ENCODE measurements at regions not wholly inside any gene's neighbourhood (a gene's known extent, or its start where the extent isn't known, plus 50 kb on each side); places are given as distances from the start of the nearest gene placed in this dataset.

DNA sequence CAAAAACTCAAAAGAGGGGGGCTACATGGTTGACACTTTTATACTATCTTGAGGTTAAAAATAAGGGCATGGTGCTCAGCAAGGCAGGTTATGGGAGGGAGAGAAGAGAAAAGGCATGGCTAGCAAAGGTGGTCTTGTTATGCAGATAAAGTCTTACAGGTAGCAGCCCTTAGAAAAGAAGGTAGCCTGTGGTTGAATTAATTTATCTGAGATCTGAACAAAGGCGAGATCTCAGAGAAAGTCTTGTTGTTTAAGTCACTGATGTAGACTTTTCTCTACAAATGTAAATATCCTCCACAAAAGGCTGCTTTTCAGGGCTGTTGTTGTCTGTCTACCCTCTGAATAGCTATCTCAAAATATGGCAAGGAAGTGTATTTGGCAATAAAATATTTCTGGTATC, 1250.4 kb downstream of the PCDH18 start:
- intact Hi-C loops (cut with micrococcal nuclease) (no loop called here), dilution Hi-C loops (cut with HindIII; ENCODE audit: low sequenced_read_pairs, unreplicated experiment) (no loop called here), in situ Hi-C loops (cut with MboI; ENCODE audit: low sequenced_read_pairs) (no loop called here)
- no peaks in the 10 kb centered on the region for H3K9me3 ChIP-seq (ENCODE audit: control insufficient read depth, insufficient read depth, low read length)
- no peak for TF ChIP-seq POLR2A (IDR thresholded peaks at IDR 0.05; ENCODE audit: low read depth, low read length)
- no peak for TF ChIP-seq RFX5 (IDR thresholded peaks at IDR 0.05; ENCODE audit: low read depth, low read length)
- no peak for TF ChIP-seq CTCF (conservative IDR thresholded peaks at IDR 0.05; ENCODE audit: low read depth, low read length)
- TF ChIP-seq SMC3 (IDR thresholded peaks at IDR 0.05; ENCODE audit: low read depth, low read length): no peak
- no peak for TF ChIP-seq MAZ (IDR thresholded peaks at IDR 0.05; ENCODE audit: borderline replicate concordance, low read depth, low read length)
- no peak for TF ChIP-seq BHLHE40 (IDR thresholded peaks at IDR 0.05; ENCODE audit: low read depth, low read length)
- TF ChIP-seq CEBPB (IDR thresholded peaks at IDR 0.05; ENCODE audit: low read depth, low read length): no peak
- no peak for TF ChIP-seq FOS (IDR thresholded peaks at IDR 0.05; ENCODE audit: low read depth, low read length)
- no peak for TF ChIP-seq ELK1 (IDR thresholded peaks at IDR 0.05; ENCODE audit: borderline replicate concordance, low read depth, low read length)
- TF ChIP-seq NFE2L2 (IDR thresholded peaks at IDR 0.05; ENCODE audit: low read depth, low read length): no peak
- no peak overlapping the region for H2BK15ac ChIP-seq (ENCODE audit: low read depth, low read length)
- POLR2A ChIA-PET (ENCODE audit: unreplicated experiment): no interaction called here
- H3K79me1 ChIP-seq (ENCODE audit: low read depth in 1 of 2, low read length in 2 of 2): no peaks in the 10 kb centered on the region
- H3K4me3 ChIP-seq (ENCODE audit: insufficient read depth, low read depth, low read length): no peak overlapping the region
- no peak overlapping the region for H3K9ac ChIP-seq (ENCODE audit: low read depth, low read length)
- no peak overlapping the region for H3K4ac ChIP-seq (ENCODE audit: low read depth, low read length)
- H3K18ac ChIP-seq (ENCODE audit: low read depth, low read length): no peak overlapping the region
- H3K23ac ChIP-seq (ENCODE audit: low read depth, low read length): no peak overlapping the region
- ATAC-seq (ENCODE audit: low read depth) (no peak), DNase-seq (no peak)
- no peak overlapping the region for H4K8ac ChIP-seq (ENCODE audit: low read depth in 2 of 2, low read length in 2 of 2)
- H2AK5ac ChIP-seq (ENCODE audit: low read depth, low read length): no peak overlapping the region
- H3K4me1 ChIP-seq (ENCODE audit: control insufficient read depth, insufficient read depth, low read length): no peaks in the 10 kb centered on the region
- no peak overlapping the region for H3K56ac ChIP-seq (ENCODE audit: extremely low read depth, insufficient read depth, low read length)
- no peak overlapping the region for H3K14ac ChIP-seq (replicated peaks; ENCODE audit: low read depth, low read length)
- no peak overlapping the region for H4K91ac ChIP-seq (ENCODE audit: insufficient read depth, low read depth, low read length)
- CTCF ChIA-PET: no interaction called here
- H3K27me3 ChIP-seq (ENCODE audit: control insufficient read depth, insufficient read depth, low read length): no peaks in the 10 kb centered on the region
- no peak overlapping the region for H2AK9ac ChIP-seq (replicated peaks; ENCODE audit: low read depth, low read length, poor library complexity)
- H4K5ac ChIP-seq (ENCODE audit: low read depth, low read length): no peak overlapping the region
- no peak overlapping the region for H2AFZ ChIP-seq (replicated peaks; ENCODE audit: low read length, poor library complexity)
- H2BK5ac ChIP-seq (ENCODE audit: low read depth, low read length, poor library complexity, severe bottlenecking): no peak overlapping the region
- H4K20me1 ChIP-seq (ENCODE audit: insufficient read depth, low read length): no peaks in the 10 kb centered on the region
- no peaks in the 10 kb centered on the region for H3K9me1 ChIP-seq (ENCODE audit: insufficient read depth, low read length)
- H2BK20ac ChIP-seq (ENCODE audit: low read depth, low read length): no peak overlapping the region
- H3K27ac ChIP-seq (ENCODE audit: insufficient read depth, low read length): no peak overlapping the region
- no peaks in the 10 kb centered on the region for H3K36me3 ChIP-seq (ENCODE audit: control insufficient read depth, insufficient read depth, low read length)
- H2BK120ac ChIP-seq (ENCODE audit: low read depth, low read length): no peak overlapping the region
- no peak overlapping the region for H3K4me2 ChIP-seq (ENCODE audit: low read depth, low read length)
- WGBS, 2 experiments (ENCODE audit: extremely low coverage in 2 of 2, insufficient read length in 1 of 2): no CpG with 5 or more reads among the region's 1 CpG
- BruUV-seq (replicated peaks): no TSS peak

All from IMR-90 (cell line).